K562 (cell line): ENCODE measurements at regions not wholly inside any gene's neighbourhood (a gene's known extent, or its start where the extent isn't known, plus 50 kb on each side); places are given as distances from the start of the nearest gene placed in this dataset.

Experiments used
- HMG20A ChIP-seq: fragments of 450-650 bp; formaldehyde crosslinking; conservative IDR thresholded peaks from 2 replicates; pipeline ENCODE4 v1.4.0; 2020; ENCODE audit warnings: mild to moderate bottlenecking, mixed read lengths
- POLR2A ChIP-seq: fragments of 450-650 bp; conservative IDR thresholded peaks from 2 replicates; pipeline ENCODE4 v1.6.1; 2016
- TF ChIP-seq, protein P1 (sequence below), 3 experiments: IDR thresholded peaks in 2 of 3; conservative IDR thresholded peaks in 1 of 3; 2 replicates each; pipeline ENCODE4 v1.5.1; 2011 to 2012; ENCODE audit warnings: low read length in 3 of 3, mild to moderate bottlenecking in 3 of 3, control low read depth in 2 of 3, improper control_type of control experiment in 1 of 3, inconsistent platforms in 1 of 3, low read depth in 1 of 3, mixed read lengths in 1 of 3, moderate library complexity in 1 of 3; ENCODE audit not compliant: insufficient read depth in 2 of 3

DNA sequence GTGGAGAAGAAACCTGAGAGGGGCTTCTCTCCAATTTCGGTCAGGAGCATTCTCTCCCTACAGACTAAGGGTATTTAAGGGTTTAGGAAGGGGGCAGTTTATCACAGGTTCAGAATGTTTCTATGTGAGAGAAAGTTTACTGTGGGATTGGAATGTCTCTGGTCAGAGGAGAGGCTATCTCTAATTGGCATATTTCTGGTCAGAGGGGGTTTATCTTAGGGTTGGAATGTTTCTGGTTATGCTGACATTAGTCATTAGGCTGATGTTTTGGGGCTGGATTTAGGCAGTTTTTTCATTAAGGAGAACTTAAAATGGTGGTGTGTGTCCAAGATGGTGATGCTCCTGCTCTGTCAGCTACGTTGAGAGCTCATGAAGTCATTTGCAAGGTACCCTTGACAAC, 758.0 kb downstream of the TYW1 start:
- TF ChIP-seq POLR2A: no peak
- no peak for TF ChIP-seq HMG20A (CRISPR knock-in tag)
- TF ChIP-seq, protein P1, sequence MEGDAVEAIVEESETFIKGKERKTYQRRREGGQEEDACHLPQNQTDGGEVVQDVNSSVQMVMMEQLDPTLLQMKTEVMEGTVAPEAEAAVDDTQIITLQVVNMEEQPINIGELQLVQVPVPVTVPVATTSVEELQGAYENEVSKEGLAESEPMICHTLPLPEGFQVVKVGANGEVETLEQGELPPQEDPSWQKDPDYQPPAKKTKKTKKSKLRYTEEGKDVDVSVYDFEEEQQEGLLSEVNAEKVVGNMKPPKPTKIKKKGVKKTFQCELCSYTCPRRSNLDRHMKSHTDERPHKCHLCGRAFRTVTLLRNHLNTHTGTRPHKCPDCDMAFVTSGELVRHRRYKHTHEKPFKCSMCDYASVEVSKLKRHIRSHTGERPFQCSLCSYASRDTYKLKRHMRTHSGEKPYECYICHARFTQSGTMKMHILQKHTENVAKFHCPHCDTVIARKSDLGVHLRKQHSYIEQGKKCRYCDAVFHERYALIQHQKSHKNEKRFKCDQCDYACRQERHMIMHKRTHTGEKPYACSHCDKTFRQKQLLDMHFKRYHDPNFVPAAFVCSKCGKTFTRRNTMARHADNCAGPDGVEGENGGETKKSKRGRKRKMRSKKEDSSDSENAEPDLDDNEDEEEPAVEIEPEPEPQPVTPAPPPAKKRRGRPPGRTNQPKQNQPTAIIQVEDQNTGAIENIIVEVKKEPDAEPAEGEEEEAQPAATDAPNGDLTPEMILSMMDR (IDR thresholded peaks at IDR 0.05 in 2 of 3, conservative IDR thresholded peaks at IDR 0.05 in 1 of 3; ENCODE audit: insufficient read depth in 2 of 3, low read depth in 1 of 3, low read length in 3 of 3): no peak
